ENCODE measurements at regions not wholly inside any gene's neighbourhood (a gene's known extent, or its start where the extent isn't known, plus 50 kb on each side); places are given as distances from the start of the nearest gene placed in this dataset.

GRCh38 chr14:47949006-47949405 lies 273.6 kb upstream of the MDGA2 start:
- H3K4me1 ChIP-seq (ENCODE audit: insufficient read depth, low read length, severe bottlenecking) = peaks cover 13% of the 10 kb centered on the region
- no peak overlapping the region for H3K4me3 ChIP-seq (ENCODE audit: low read depth, low read length, poor library complexity, severe bottlenecking)
- no peaks in the 10 kb centered on the region for H3F3A ChIP-seq (ENCODE audit: insufficient read depth, low read length)
- H3K27me3 ChIP-seq (ENCODE audit: insufficient read depth, low read length) = no peaks in the 10 kb centered on the region
- H4K20me1 ChIP-seq (ENCODE audit: insufficient read depth, low read length) = no peaks in the 10 kb centered on the region
- peaks cover 8% of the 10 kb centered on the region; the same call in 1 of the 2 replicates for H3K9me3 ChIP-seq (ENCODE audit: low read length)
- H3K36me3 ChIP-seq (ENCODE audit: insufficient read depth, low read length) = no peaks in the 10 kb centered on the region
- no peaks in the 10 kb centered on the region for H3K9me2 ChIP-seq (ENCODE audit: low read depth, low read length)
- H3K79me2 ChIP-seq (ENCODE audit: insufficient read depth, low read length) = no peaks in the 10 kb centered on the region
- H3K9ac ChIP-seq (ENCODE audit: low read length) = no peak overlapping the region
- TF ChIP-seq EZH2 (IDR thresholded peaks at IDR 0.05; ENCODE audit: borderline replicate concordance, low read length) (no peak), CTCF (IDR thresholded peaks at IDR 0.05; ENCODE audit: low read length) (no peak)
- H2AFZ ChIP-seq (ENCODE audit: low read length) = 0 out of 2 replicates have a peak overlapping the region, but pooled peaks have one; percentile 10
- H3K27ac ChIP-seq (ENCODE audit: low read depth, low read length, poor library complexity, severe bottlenecking) = no peak overlapping the region
- H3K4me2 ChIP-seq (ENCODE audit: low read length) = no peak overlapping the region

GRCh38 chr14:47935332-47935731 lies 259.9 kb upstream of the MDGA2 start:
- peak overlapping the region; percentile 79 for H3K4me2 ChIP-seq (ENCODE audit: low read length)
- H3K9ac ChIP-seq (ENCODE audit: low read length) = peak overlapping the region; percentile 59
- peak overlapping the region; percentile 52 for H2AFZ ChIP-seq (ENCODE audit: low read length)

GRCh38 chr14:47929334-47929733 lies 253.9 kb upstream of the MDGA2 start:
- Histone ChIP-seq H4K20me1 (ENCODE audit: insufficient read depth, low read length) (no peaks in the 10 kb centered on the region), H2AFZ (ENCODE audit: low read length) (no peak overlapping the region), H3K4me2 (ENCODE audit: low read length) (peak overlapping the region; percentile 56), H3K4me3 (ENCODE audit: low read depth, low read length, poor library complexity, severe bottlenecking) (peak overlapping the region; percentile 10), H3K27me3 (ENCODE audit: insufficient read depth, low read length) (no peaks in the 10 kb centered on the region), H3K36me3 (ENCODE audit: insufficient read depth, low read length) (peaks cover 11% of the 10 kb centered on the region; the same call in 1 of the 2 replicates), H3K27ac (ENCODE audit: low read depth, low read length, poor library complexity, severe bottlenecking) (peak overlapping the region; percentile 94), H3K9me3 (ENCODE audit: low read length) (peaks cover 4% of the 10 kb centered on the region; the same call in 1 of the 2 replicates), H3F3A (ENCODE audit: insufficient read depth, low read length) (no peaks in the 10 kb centered on the region; the same call in 1 of the 2 replicates), H3K9me2 (ENCODE audit: low read depth, low read length) (no peaks in the 10 kb centered on the region), H3K79me2 (ENCODE audit: insufficient read depth, low read length) (no peaks in the 10 kb centered on the region), H3K9ac (ENCODE audit: low read length) (peak overlapping the region; percentile 48), H3K4me1 (ENCODE audit: insufficient read depth, low read length, severe bottlenecking) (peaks cover 71% of the 10 kb centered on the region)
- TF ChIP-seq CTCF (IDR thresholded peaks at IDR 0.05; ENCODE audit: low read length) (no peak), EZH2 (IDR thresholded peaks at IDR 0.05; ENCODE audit: borderline replicate concordance, low read length) (no peak)

More at GRCh38 chr14:47935332-47935731, 259.9 kb upstream of the MDGA2 start:
- H3K27me3 ChIP-seq (ENCODE audit: insufficient read depth, low read length) = no peaks in the 10 kb centered on the region
- H3K9me2 ChIP-seq (ENCODE audit: low read depth, low read length) = no peaks in the 10 kb centered on the region
- H3K4me1 ChIP-seq (ENCODE audit: insufficient read depth, low read length, severe bottlenecking) = peaks cover 79% of the 10 kb centered on the region
- H3F3A ChIP-seq (ENCODE audit: insufficient read depth, low read length) = no peaks in the 10 kb centered on the region; the same call in 1 of the 2 replicates
- no peaks in the 10 kb centered on the region for H3K9me3 ChIP-seq (ENCODE audit: low read length)
- TF ChIP-seq CTCF (IDR thresholded peaks at IDR 0.05; ENCODE audit: low read length) (no peak), EZH2 (IDR thresholded peaks at IDR 0.05; ENCODE audit: borderline replicate concordance, low read length) (no peak)
- H3K27ac ChIP-seq (ENCODE audit: low read depth, low read length, poor library complexity, severe bottlenecking) = peak overlapping the region; percentile 94
- no peaks in the 10 kb centered on the region for H3K36me3 ChIP-seq (ENCODE audit: insufficient read depth, low read length)
- no peaks in the 10 kb centered on the region for H4K20me1 ChIP-seq (ENCODE audit: insufficient read depth, low read length)
- no peaks in the 10 kb centered on the region for H3K79me2 ChIP-seq (ENCODE audit: insufficient read depth, low read length)
- peak overlapping the region; percentile 50 for H3K4me3 ChIP-seq (ENCODE audit: low read depth, low read length, poor library complexity, severe bottlenecking)
